Neuronal stem cell (in vitro differentiated cells): ENCODE measurements at regions not wholly inside any gene's neighbourhood (a gene's known extent, or its start where the extent isn't known, plus 50 kb on each side); places are given as distances from the start of the nearest gene placed in this dataset.

Experiments
- DNase-seq: peaks from one replicate; pipeline ENCODE4 v3.0.0-alpha.2; 2013; ENCODE audit warnings: low spot score
- H2AFZ ChIP-seq: one replicate; pipeline ENCODE4 v1.6.1; 2013; ENCODE audit warnings: mild to moderate bottlenecking, low read length, inconsistent platforms
- H2AK5ac ChIP-seq: 2 replicates; pipeline ENCODE4 v1.6.1; 2013; ENCODE audit warnings: low read depth, mild to moderate bottlenecking, inconsistent platforms, low read length, moderate library complexity, mixed read lengths
- H2BK120ac ChIP-seq: 2 replicates; pipeline ENCODE4 v1.6.1; 2013; ENCODE audit warnings: low read depth, mild to moderate bottlenecking, inconsistent platforms, low read length, moderate library complexity, mixed read lengths
- H2BK12ac ChIP-seq: one replicate; pipeline ENCODE4 v1.6.1; 2013; ENCODE audit warnings: low read length, inconsistent platforms
- H2BK15ac ChIP-seq: 2 replicates; pipeline ENCODE4 v1.6.1; 2013; ENCODE audit warnings: mild to moderate bottlenecking, low read length, inconsistent platforms, mixed read lengths
- H2BK5ac ChIP-seq: one replicate; pipeline ENCODE4 v1.6.1; 2013; ENCODE audit warnings: inconsistent platforms, mild to moderate bottlenecking, low read length, moderate library complexity
- H3K14ac ChIP-seq: one replicate; pipeline ENCODE4 v1.6.1; 2013; ENCODE audit warnings: low read length, inconsistent platforms
- H3K18ac ChIP-seq: 2 replicates; pipeline ENCODE4 v1.6.1; 2013; ENCODE audit warnings: low read length, inconsistent platforms
- H3K23ac ChIP-seq: 2 replicates; pipeline ENCODE4 v1.6.1; 2013; ENCODE audit warnings: low read depth, mild to moderate bottlenecking, mixed read lengths, low read length, inconsistent platforms; ENCODE audit not compliant: poor library complexity
- H3K27ac ChIP-seq: replicated peaks from 3 replicates; pipeline ENCODE4 v1.5.1; 2013; ENCODE audit warnings: low read length, inconsistent platforms
- H3K27me3 ChIP-seq, 3 experiments: 2 replicates each; pipeline ENCODE4 v1.6.1; 2013; ENCODE audit warnings: low read length in 3 of 3, mild to moderate bottlenecking in 2 of 3, inconsistent platforms in 1 of 3, low read depth in 1 of 3, mixed read lengths in 1 of 3, moderate library complexity in 1 of 3; ENCODE audit not compliant: control insufficient read depth in 3 of 3, insufficient read depth in 3 of 3
- H3K36me3 ChIP-seq, 2 donors: replicated peaks in 1 of 2; 2 replicates each; pipeline ENCODE4 v1.6.1; 2013; ENCODE audit warnings: low read length in 2 of 2; ENCODE audit not compliant: control insufficient read depth in 2 of 2, insufficient read depth in 2 of 2
- H3K4ac ChIP-seq: 2 replicates; pipeline ENCODE4 v1.6.1; 2013; ENCODE audit warnings: inconsistent platforms, mild to moderate bottlenecking, low read length, moderate library complexity
- H3K4me1 ChIP-seq, 2 donors: 1 replicate in 1 of 2; 2 replicates in 1 of 2; pipeline ENCODE4 v1.6.1; 2013; ENCODE audit warnings: low read length in 2 of 2, low read depth in 1 of 2; ENCODE audit not compliant: control insufficient read depth in 2 of 2, insufficient read depth in 1 of 2
- H3K4me2 ChIP-seq: one replicate; pipeline ENCODE4 v1.6.1; 2013; ENCODE audit warnings: mild to moderate bottlenecking, low read length, inconsistent platforms; ENCODE audit not compliant: insufficient read depth, poor library complexity, severe bottlenecking
- H3K4me3 ChIP-seq, 2 donors: 2 replicates each; pipeline ENCODE4 v1.5.1; 2013; ENCODE audit warnings: low read length in 2 of 2, mild to moderate bottlenecking in 2 of 2, inconsistent platforms in 1 of 2, moderate library complexity in 1 of 2
- H3K79me1 ChIP-seq: one replicate; pipeline ENCODE4 v1.6.1; 2013; ENCODE audit warnings: low read depth, mild to moderate bottlenecking, inconsistent platforms, low read length, moderate library complexity
- H3K9ac ChIP-seq: one replicate; pipeline ENCODE4 v1.6.1; 2013; ENCODE audit warnings: mild to moderate bottlenecking, low read depth, low read length, inconsistent platforms; ENCODE audit not compliant: poor library complexity
- H3K9me3 ChIP-seq, 2 donors: replicated peaks in 1 of 2; 2 replicates each; pipeline versions ENCODE3 to v1.6.1; 2013; ENCODE audit warnings: low read length in 2 of 2, mild to moderate bottlenecking in 2 of 2, inconsistent platforms in 1 of 2, low read depth in 1 of 2, mixed read lengths in 1 of 2, moderate library complexity in 1 of 2; ENCODE audit not compliant: control insufficient read depth in 2 of 2, insufficient read depth in 1 of 2
- H4K8ac ChIP-seq: one replicate; pipeline ENCODE4 v1.6.1; 2013; ENCODE audit warnings: low read depth, mild to moderate bottlenecking, inconsistent platforms, low read length, moderate library complexity
- H4K91ac ChIP-seq: one replicate; pipeline ENCODE4 v1.6.1; 2013; ENCODE audit warnings: low read length, low read depth, mild to moderate bottlenecking, inconsistent platforms; ENCODE audit not compliant: poor library complexity
- WGBS, 2 donors: extraction: QIAGEN DNeasy Blood & Tissue Kit; methylation state at CpG; one replicate each; pipeline ENCODE4 v1.1.7; 2013; ENCODE audit warnings: missing lambda C conversion rate in 2 of 2, mixed read lengths in 1 of 2; ENCODE audit not compliant: insufficient read length in 2 of 2, insufficient replicate concordance in 1 of 2; ENCODE audit errors: extremely low coverage in 2 of 2; 5-methylcytosine and 5-hydroxymethylcytosine counted together

DNA sequence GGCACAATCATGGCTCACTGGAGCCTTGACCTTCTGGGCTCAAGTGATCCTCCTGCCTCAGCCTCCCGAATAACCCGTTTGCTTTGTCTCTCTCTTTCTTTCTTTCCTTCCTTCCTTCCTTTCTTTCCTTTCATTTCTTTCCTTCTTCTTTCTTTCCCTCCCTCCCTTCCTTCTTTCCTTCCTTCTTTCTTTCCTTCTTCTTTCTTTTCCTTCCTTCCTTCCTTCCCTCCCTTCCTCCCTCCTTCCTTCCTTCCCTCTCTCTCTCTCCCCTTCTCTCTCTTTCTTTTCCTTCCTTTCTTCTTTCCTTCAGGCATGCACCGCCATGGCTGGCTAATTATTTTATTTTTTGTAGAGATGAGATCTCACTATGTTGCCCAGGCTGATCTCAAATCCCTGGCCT lies 57.9 kb upstream of the NPTX2 start:
- Histone ChIP-seq H3K4ac (no peak overlapping the region), H3K4me3 (no peak overlapping the region)
- WGBS, 2 donors, result no CpG with 5 or more reads among the region's 3 CpGs

DNA sequence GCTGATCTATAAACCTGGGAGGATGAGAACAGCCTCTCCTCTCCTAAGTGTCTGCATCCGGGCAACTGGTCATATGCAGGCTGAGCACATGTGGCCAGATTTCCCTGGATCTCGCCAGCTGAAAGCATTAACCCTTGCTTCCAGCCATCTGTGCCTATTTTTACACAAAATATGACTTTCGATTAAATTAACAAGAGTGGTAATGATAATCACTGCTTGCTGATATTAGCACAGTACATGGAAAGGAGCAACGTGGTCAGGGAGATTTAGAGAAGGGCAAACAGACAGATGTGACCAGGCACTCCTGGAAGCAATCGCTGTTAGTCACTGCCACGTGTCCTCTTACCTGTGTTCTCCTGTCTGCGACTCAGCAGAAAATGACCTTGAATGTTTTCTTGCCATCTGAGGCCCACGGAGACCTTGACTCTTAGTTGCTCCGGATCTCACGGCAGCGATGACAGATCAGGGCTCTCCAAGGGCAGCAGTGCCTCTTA lies 59.5 kb upstream of the NPTX2 start:
- no peak overlapping the region for H3K4me3 ChIP-seq
- no peaks in the 10 kb centered on the region for H3K36me3 ChIP-seq

More for the DNA sequence above, 57.9 kb upstream of the NPTX2 start:
- H3K79me1 ChIP-seq, result no peaks in the 10 kb centered on the region
- no peak overlapping the region for H3K23ac ChIP-seq
- H3K14ac ChIP-seq, result no peak overlapping the region
- H4K91ac ChIP-seq, result no peak overlapping the region
- H3K27ac ChIP-seq, result no peak overlapping the region
- no peak overlapping the region for H2BK120ac ChIP-seq
- peaks cover 0 to 5% of the 10 kb centered on the region in 2 donors for H3K9me3 ChIP-seq
- no peak for DNase-seq
- H3K4me1 ChIP-seq, result no peaks in the 10 kb centered on the region
- no peak overlapping the region for H2AFZ ChIP-seq
- no peak overlapping the region for H2AK5ac ChIP-seq
- no peak overlapping the region for H2BK12ac ChIP-seq
- H2BK5ac ChIP-seq, result no peak overlapping the region
- H2BK15ac ChIP-seq, result no peak overlapping the region
- H3K18ac ChIP-seq, result no peak overlapping the region
- H3K4me2 ChIP-seq, result no peak overlapping the region
- H3K36me3 ChIP-seq, result no peaks in the 10 kb centered on the region
- H3K27me3 ChIP-seq, result no peaks in the 10 kb centered on the region
- H4K8ac ChIP-seq, result no peak overlapping the region
- no peak overlapping the region for H3K9ac ChIP-seq

DNA sequence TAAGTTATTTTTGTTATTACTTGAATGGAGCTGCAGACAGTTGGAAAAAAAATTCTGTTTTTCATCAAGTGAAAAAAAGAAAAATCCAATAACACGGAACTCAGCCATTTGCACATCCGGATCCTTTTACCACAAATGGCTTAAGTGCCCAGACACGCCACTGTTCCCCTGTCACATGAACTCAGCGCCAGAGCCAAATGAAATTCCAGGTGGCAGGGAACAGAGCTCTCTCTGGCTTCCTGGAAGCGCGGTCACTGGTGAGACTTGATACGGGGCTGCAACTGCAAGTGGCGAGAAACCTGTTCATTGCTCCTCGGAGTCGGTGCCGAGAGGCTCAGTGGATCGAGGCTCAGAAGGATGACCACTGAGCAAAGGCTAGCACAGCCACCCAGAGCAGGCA lies 60.8 kb upstream of the NPTX2 start:
- no peak overlapping the region for H3K4me2 ChIP-seq
- H3K18ac ChIP-seq, result no peak overlapping the region
- no peak overlapping the region for H2AFZ ChIP-seq
- no peak overlapping the region for H2BK120ac ChIP-seq
- no peaks in the 10 kb centered on the region for H3K36me3 ChIP-seq
- no peak overlapping the region for H2BK12ac ChIP-seq
- H4K8ac ChIP-seq, result no peak overlapping the region
- H3K27me3 ChIP-seq, result no peaks in the 10 kb centered on the region
- H3K4ac ChIP-seq, result no peak overlapping the region
- H3K14ac ChIP-seq, result no peak overlapping the region
- no peaks in the 10 kb centered on the region for H3K79me1 ChIP-seq
- no peak overlapping the region for H3K4me3 ChIP-seq
- H3K9ac ChIP-seq, result no peak overlapping the region
- no peak overlapping the region for H2AK5ac ChIP-seq
- no peak overlapping the region for H2BK15ac ChIP-seq
- no peak overlapping the region for H4K91ac ChIP-seq
- peaks cover 0 to 4% of the 10 kb centered on the region in 2 donors for H3K9me3 ChIP-seq
- H2BK5ac ChIP-seq, result no peak overlapping the region
- H3K27ac ChIP-seq, result no peak overlapping the region
- no peak overlapping the region for H3K23ac ChIP-seq
- no peak for DNase-seq
- H3K4me1 ChIP-seq, result no peaks in the 10 kb centered on the region
- no CpG with 5 or more reads among the region's 12 CpGs for WGBS, 2 donors

More for the DNA sequence above, 59.5 kb upstream of the NPTX2 start:
- H2BK5ac ChIP-seq, result no peak overlapping the region
- H3K9ac ChIP-seq, result no peak overlapping the region
- H3K4ac ChIP-seq, result no peak overlapping the region
- DNase-seq, result no peak
- H2AFZ ChIP-seq, result no peak overlapping the region
- H3K79me1 ChIP-seq, result no peaks in the 10 kb centered on the region
- no peak overlapping the region for H3K14ac ChIP-seq
- H4K91ac ChIP-seq, result no peak overlapping the region
- no peak overlapping the region for H3K27ac ChIP-seq
- no peak overlapping the region for H2BK12ac ChIP-seq
- no peak overlapping the region for H3K23ac ChIP-seq
- no peak overlapping the region for H3K4me2 ChIP-seq
- H2BK15ac ChIP-seq, result no peak overlapping the region
- H4K8ac ChIP-seq, result no peak overlapping the region
- H3K18ac ChIP-seq, result no peak overlapping the region
- H3K4me1 ChIP-seq, result no peaks in the 10 kb centered on the region
- no peak overlapping the region for H2AK5ac ChIP-seq
- H2BK120ac ChIP-seq, result no peak overlapping the region
- H3K9me3 ChIP-seq, result no peaks in the 10 kb centered on the region
- no CpG with 5 or more reads among the region's 11 CpGs for WGBS, 2 donors
- H3K27me3 ChIP-seq, result no peaks in the 10 kb centered on the region

DNA sequence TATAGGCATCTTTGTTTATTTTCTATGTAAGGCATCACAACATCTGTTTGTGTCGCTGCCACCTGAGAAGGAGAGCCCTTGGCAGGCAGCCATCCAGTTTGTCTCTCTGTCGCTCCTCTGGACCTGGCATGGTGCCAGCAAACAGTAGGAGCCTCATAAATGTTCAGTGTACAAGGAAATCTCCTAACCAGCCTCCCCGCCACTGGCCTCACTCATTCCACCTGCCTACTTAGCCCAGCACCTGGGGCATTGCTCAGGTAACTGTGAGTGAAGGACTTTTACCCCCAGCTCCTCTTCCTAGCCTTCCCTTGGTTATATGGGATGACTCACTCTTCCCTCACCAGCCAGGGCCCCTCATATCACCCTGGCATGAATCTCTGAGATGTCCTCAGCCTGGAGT lies 61.7 kb upstream of the NPTX2 start:
- Histone ChIP-seq H3K4me1 (no peaks in the 10 kb centered on the region), H3K18ac (peak overlapping the region; percentile 11), H4K8ac (no peak overlapping the region), H3K27me3 (no peaks in the 10 kb centered on the region), H2AK5ac (no peak overlapping the region), H3K36me3 (no peaks in the 10 kb centered on the region), H3K23ac (no peak overlapping the region), H2BK12ac (no peak overlapping the region), H3K27ac (no peak overlapping the region), H3K79me1 (no peaks in the 10 kb centered on the region), H4K91ac (no peak overlapping the region), H2AFZ (no peak overlapping the region), H2BK15ac (no peak overlapping the region), H3K4me2 (no peak overlapping the region), H3K9me3 (peaks cover 0 to 4% of the 10 kb centered on the region in 2 donors), H3K14ac (no peak overlapping the region), H3K4me3 (peak overlapping the region in 1 of 2 donors; percentile 42), H3K4ac (no peak overlapping the region), H2BK120ac (no peak overlapping the region), H3K9ac (no peak overlapping the region), H2BK5ac (no peak overlapping the region)
- no CpG with 5 or more reads among the region's 3 CpGs for WGBS, 2 donors
- no peak for DNase-seq
